ENCODE measurements at regions not wholly inside any gene's neighbourhood (a gene's known extent, or its start where the extent isn't known, plus 50 kb on each side); places are given as distances from the start of the nearest gene placed in this dataset.
"Not testable (repeated sequence)": the region's sequence is repeated elsewhere in the genome, so short reads cannot be mapped to it uniquely, and the experiment has no call there.

DNA sequence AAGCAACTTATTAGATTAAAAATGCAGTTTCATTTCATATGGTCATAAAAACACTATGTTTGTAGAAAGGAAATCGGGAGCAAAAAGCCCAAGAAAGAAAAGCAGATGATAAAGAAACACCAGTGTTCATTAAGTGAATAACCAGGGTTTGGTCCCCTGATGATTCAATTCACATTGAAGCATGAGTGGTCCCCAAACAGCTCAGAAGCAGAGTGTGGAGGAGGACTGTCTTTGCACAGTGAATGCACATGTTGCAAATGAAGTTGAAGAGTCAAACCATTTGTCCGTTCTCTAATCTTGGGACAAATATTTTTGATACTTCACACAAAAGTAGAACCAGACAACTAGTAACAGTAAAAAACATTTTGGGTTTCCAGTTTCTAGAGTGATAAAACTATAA is 117.5 kb upstream of the CBLB start:
- TF ChIP-seq, protein P1, sequence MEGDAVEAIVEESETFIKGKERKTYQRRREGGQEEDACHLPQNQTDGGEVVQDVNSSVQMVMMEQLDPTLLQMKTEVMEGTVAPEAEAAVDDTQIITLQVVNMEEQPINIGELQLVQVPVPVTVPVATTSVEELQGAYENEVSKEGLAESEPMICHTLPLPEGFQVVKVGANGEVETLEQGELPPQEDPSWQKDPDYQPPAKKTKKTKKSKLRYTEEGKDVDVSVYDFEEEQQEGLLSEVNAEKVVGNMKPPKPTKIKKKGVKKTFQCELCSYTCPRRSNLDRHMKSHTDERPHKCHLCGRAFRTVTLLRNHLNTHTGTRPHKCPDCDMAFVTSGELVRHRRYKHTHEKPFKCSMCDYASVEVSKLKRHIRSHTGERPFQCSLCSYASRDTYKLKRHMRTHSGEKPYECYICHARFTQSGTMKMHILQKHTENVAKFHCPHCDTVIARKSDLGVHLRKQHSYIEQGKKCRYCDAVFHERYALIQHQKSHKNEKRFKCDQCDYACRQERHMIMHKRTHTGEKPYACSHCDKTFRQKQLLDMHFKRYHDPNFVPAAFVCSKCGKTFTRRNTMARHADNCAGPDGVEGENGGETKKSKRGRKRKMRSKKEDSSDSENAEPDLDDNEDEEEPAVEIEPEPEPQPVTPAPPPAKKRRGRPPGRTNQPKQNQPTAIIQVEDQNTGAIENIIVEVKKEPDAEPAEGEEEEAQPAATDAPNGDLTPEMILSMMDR (IDR thresholded peaks at IDR 0.05; ENCODE audit: low read depth, low read length) = not testable (repeated sequence)
- TF ChIP-seq EZH2phosphoT487 (IDR thresholded peaks at IDR 0.05; ENCODE audit: low read depth) = not testable (repeated sequence)
